ENCODE measurements at regions not wholly inside any gene's neighbourhood (a gene's known extent, or its start where the extent isn't known, plus 50 kb on each side); places are given as distances from the start of the nearest gene placed in this dataset.

DNA sequence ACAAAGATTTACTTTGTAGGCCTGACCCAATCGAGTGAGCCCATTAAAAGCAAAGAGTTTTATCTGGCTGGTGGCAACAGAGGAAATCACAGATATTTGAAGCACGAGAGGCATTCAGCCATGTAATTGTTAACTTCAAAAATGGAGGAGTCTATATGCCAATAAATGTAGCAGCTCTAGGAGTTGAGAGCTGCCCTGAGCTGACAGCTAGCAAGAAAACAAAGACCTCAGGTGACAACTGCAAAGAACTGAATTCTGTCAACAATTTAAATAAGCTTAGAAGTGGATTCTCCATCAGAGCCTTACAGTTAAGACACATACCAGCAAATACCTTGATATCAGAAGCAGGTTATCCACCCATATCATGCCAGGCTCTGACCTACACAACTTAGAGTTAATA, 463.1 kb upstream of the NEGR1 start:
- DNase-seq (ENCODE audit: low read depth, low spot score): no peak
- H3K4me3 ChIP-seq (ENCODE audit: low read depth, low read length): no peak overlapping the region
- TF ChIP-seq, protein P1, sequence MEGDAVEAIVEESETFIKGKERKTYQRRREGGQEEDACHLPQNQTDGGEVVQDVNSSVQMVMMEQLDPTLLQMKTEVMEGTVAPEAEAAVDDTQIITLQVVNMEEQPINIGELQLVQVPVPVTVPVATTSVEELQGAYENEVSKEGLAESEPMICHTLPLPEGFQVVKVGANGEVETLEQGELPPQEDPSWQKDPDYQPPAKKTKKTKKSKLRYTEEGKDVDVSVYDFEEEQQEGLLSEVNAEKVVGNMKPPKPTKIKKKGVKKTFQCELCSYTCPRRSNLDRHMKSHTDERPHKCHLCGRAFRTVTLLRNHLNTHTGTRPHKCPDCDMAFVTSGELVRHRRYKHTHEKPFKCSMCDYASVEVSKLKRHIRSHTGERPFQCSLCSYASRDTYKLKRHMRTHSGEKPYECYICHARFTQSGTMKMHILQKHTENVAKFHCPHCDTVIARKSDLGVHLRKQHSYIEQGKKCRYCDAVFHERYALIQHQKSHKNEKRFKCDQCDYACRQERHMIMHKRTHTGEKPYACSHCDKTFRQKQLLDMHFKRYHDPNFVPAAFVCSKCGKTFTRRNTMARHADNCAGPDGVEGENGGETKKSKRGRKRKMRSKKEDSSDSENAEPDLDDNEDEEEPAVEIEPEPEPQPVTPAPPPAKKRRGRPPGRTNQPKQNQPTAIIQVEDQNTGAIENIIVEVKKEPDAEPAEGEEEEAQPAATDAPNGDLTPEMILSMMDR (IDR thresholded peaks at IDR 0.05; ENCODE audit: low read depth, low read length): no peak
- in situ Hi-C loops (cut with HindIII; ENCODE audit: low sequenced_read_pairs): no loop called here

GRCh38 chr1:72734415-72734814, 452.1 kb upstream of the NEGR1 start:
- in situ Hi-C loops (cut with HindIII; ENCODE audit: low sequenced_read_pairs): no loop called here
- TF ChIP-seq, protein P1 (IDR thresholded peaks at IDR 0.05; ENCODE audit: low read depth, low read length): no peak
- no peak overlapping the region for H3K4me3 ChIP-seq (ENCODE audit: low read depth, low read length)
- peak; percentile 10 for DNase-seq (ENCODE audit: low read depth, low spot score)

- TF ChIP-seq, protein P1 (IDR thresholded peaks at IDR 0.05; ENCODE audit: low read depth, low read length): no peak
- no peak overlapping the region for H3K4me3 ChIP-seq (ENCODE audit: low read depth, low read length)
- in situ Hi-C loops (cut with HindIII; ENCODE audit: low sequenced_read_pairs): no loop called here
- no peak for DNase-seq (ENCODE audit: low read depth, low spot score)
These were observed 442.9 kb upstream of the NEGR1 start for GRCh38 chr1:72724951-72725861.

DNA sequence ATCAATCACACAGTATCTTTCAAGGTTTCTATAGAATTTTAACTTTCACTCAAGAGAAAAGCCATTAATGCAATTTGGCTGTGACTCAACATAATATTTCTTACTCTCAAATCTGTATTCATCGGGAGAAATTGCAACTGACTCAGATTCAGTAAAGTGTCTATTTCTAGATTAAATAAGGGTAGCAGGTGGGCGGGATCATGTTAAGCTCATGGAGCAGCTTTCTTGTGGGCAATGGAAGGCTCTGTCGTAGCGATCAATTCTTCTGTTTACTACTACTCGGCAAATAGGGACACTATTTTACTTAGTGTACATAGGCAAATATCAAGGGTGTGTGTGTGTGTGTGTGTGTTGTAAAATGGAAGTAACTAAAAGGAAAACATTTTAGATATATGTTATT, 423.6 kb upstream of the NEGR1 start:
- in situ Hi-C loops (cut with HindIII; ENCODE audit: low sequenced_read_pairs): no loop called here
- TF ChIP-seq, protein P1 (IDR thresholded peaks at IDR 0.05; ENCODE audit: low read depth, low read length): no peak
- no peak for DNase-seq (ENCODE audit: low read depth, low spot score)
- no peak overlapping the region for H3K4me3 ChIP-seq (ENCODE audit: low read depth, low read length)

DNA sequence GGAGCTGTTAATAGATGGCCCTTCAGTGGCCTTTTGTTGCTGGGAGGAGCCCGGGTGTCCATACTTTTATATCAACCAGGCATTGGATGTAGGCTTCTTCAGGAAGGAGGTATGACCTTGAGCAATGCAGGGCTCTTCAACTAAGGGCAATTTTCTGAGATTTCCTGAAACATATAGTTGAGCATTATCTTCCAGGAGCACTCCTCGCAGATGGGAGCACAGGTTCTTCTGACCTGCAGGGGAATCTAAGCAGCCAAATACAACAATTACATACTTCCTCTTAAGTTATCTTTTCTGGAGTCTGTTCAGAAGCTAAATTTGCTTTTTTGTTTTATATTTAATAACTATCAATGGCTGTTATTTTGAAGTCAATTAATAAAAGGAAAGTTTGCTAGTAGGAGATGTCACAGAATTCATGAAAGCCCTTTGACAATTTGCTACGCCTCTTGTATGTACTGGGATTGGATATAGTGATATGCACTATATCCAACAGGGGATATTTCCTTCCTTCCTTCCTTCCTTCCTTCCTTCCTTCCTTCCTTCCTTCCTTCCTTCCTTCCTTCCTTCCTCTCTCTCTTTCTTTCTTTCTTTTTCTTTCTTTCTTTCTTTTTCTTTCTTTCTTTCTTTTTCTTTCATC, 422.6 kb upstream of the NEGR1 start:
- TF ChIP-seq, protein P1 (IDR thresholded peaks at IDR 0.05; ENCODE audit: low read depth, low read length): no peak
- in situ Hi-C loops (cut with HindIII; ENCODE audit: low sequenced_read_pairs): no loop called here
- H3K4me3 ChIP-seq (ENCODE audit: low read depth, low read length): no peak overlapping the region
- DNase-seq (ENCODE audit: low read depth, low spot score): no peak

GRCh38 chr1:72697410-72697809, 415.1 kb upstream of the NEGR1 start:
- TF ChIP-seq, protein P1 (IDR thresholded peaks at IDR 0.05; ENCODE audit: low read depth, low read length): no peak
- DNase-seq (ENCODE audit: low read depth, low spot score): no peak
- H3K4me3 ChIP-seq (ENCODE audit: low read depth, low read length): no peak overlapping the region
- in situ Hi-C loops (cut with HindIII; ENCODE audit: low sequenced_read_pairs): no loop called here
